SJSA1 (cell line): ENCODE measurements at regions not wholly inside any gene's neighbourhood (a gene's known extent, or its start where the extent isn't known, plus 50 kb on each side); places are given as distances from the start of the nearest gene placed in this dataset.

Experiments
- DNase-seq, 2 experiments: peaks; one replicate each; pipeline ENCODE4 v3.0.0-alpha.2; 2015 to 2020; ENCODE audit warnings: low spot score in 2 of 2, low read depth in 1 of 2
- H3K27ac ChIP-seq: fragments of 250-450 bp; sonication (Bioruptor Pico); 2 replicates; pipeline ENCODE4 v1.5.1; 2020; ENCODE audit warnings: mild to moderate bottlenecking, moderate library complexity
- H3K27me3 ChIP-seq: fragments of 250-450 bp; sonication (Bioruptor Pico); replicated peaks from 2 replicates; pipeline ENCODE4 v1.5.1; 2020; ENCODE audit warnings: mild to moderate bottlenecking, moderate library complexity
- H3K36me3 ChIP-seq: fragments of 250-450 bp; sonication (Bioruptor Pico); 2 replicates; pipeline ENCODE4 v1.5.1; 2020; ENCODE audit warnings: mild to moderate bottlenecking
- H3K4me1 ChIP-seq: fragments of 250-450 bp; sonication (Bioruptor Pico); replicated peaks from 2 replicates; pipeline ENCODE4 v1.6.1; 2021; ENCODE audit warnings: mild to moderate bottlenecking
- H3K4me3 ChIP-seq: fragments of 250-450 bp; sonication (Bioruptor Pico); 2 replicates; pipeline ENCODE4 v1.5.1; 2020; ENCODE audit warnings: mild to moderate bottlenecking
- H3K9me3 ChIP-seq: fragments of 250-450 bp; sonication (Bioruptor Pico); replicated peaks from 2 replicates; pipeline ENCODE4 v1.5.1; 2020; ENCODE audit warnings: mild to moderate bottlenecking

GRCh38 chr13:63435667-63436324 is 2020.1 kb upstream of the PCDH20 start:
- no peaks in the 10 kb centered on the region for H3K9me3 ChIP-seq
- H3K27ac ChIP-seq: no peak overlapping the region
- no peak overlapping the region for H3K4me3 ChIP-seq
- H3K27me3 ChIP-seq: no peaks in the 10 kb centered on the region
- DNase-seq: no peak
- H3K4me1 ChIP-seq: no peaks in the 10 kb centered on the region
- no peaks in the 10 kb centered on the region for H3K36me3 ChIP-seq

GRCh38 chr13:63433546-63434150 is 2018.0 kb upstream of the PCDH20 start:
- no peaks in the 10 kb centered on the region for H3K36me3 ChIP-seq
- no peak overlapping the region for H3K4me3 ChIP-seq
- no peak for DNase-seq
- H3K27me3 ChIP-seq: no peaks in the 10 kb centered on the region
- no peaks in the 10 kb centered on the region for H3K4me1 ChIP-seq
- H3K9me3 ChIP-seq: no peaks in the 10 kb centered on the region
- H3K27ac ChIP-seq: no peak overlapping the region

GRCh38 chr13:63427170-63427569 is 2011.5 kb upstream of the PCDH20 start:
- H3K27me3 ChIP-seq: no peaks in the 10 kb centered on the region
- H3K27ac ChIP-seq: no peak overlapping the region
- H3K9me3 ChIP-seq: no peaks in the 10 kb centered on the region
- no peak overlapping the region for H3K4me3 ChIP-seq
- H3K4me1 ChIP-seq: no peaks in the 10 kb centered on the region
- H3K36me3 ChIP-seq: no peaks in the 10 kb centered on the region
- no peak for DNase-seq

- DNase-seq: no peak
- no peaks in the 10 kb centered on the region for H3K27me3 ChIP-seq
- no peak overlapping the region for H3K4me3 ChIP-seq
- H3K4me1 ChIP-seq: no peaks in the 10 kb centered on the region
- no peak overlapping the region for H3K27ac ChIP-seq
- H3K36me3 ChIP-seq: no peaks in the 10 kb centered on the region
- H3K9me3 ChIP-seq: no peaks in the 10 kb centered on the region
Measured at GRCh38 chr13:63425131-63425530, 2009.5 kb upstream of the PCDH20 start.

GRCh38 chr13:63421123-63421522 is 2005.5 kb upstream of the PCDH20 start:
- Histone ChIP-seq H3K9me3 (no peaks in the 10 kb centered on the region), H3K4me1 (no peaks in the 10 kb centered on the region), H3K36me3 (no peaks in the 10 kb centered on the region), H3K27ac (no peak overlapping the region), H3K27me3 (no peaks in the 10 kb centered on the region), H3K4me3 (no peak overlapping the region)
- no peak for DNase-seq

GRCh38 chr13:63420685-63421084 is 2005.0 kb upstream of the PCDH20 start:
- Histone ChIP-seq H3K4me1 (no peaks in the 10 kb centered on the region), H3K9me3 (no peaks in the 10 kb centered on the region), H3K27me3 (no peaks in the 10 kb centered on the region), H3K36me3 (no peaks in the 10 kb centered on the region), H3K4me3 (no peak overlapping the region), H3K27ac (no peak overlapping the region)
- DNase-seq: no peak

GRCh38 chr13:63414247-63414646 is 1998.6 kb upstream of the PCDH20 start:
- no peaks in the 10 kb centered on the region for H3K4me1 ChIP-seq
- H3K27ac ChIP-seq: no peak overlapping the region
- no peaks in the 10 kb centered on the region for H3K27me3 ChIP-seq
- no peak overlapping the region for H3K4me3 ChIP-seq
- no peaks in the 10 kb centered on the region for H3K36me3 ChIP-seq
- DNase-seq: no peak
- no peaks in the 10 kb centered on the region for H3K9me3 ChIP-seq

GRCh38 chr13:63409791-63410351 is 1994.2 kb upstream of the PCDH20 start:
- Histone ChIP-seq H3K36me3 (no peaks in the 10 kb centered on the region), H3K4me3 (no peak overlapping the region), H3K4me1 (no peaks in the 10 kb centered on the region), H3K27ac (no peak overlapping the region), H3K27me3 (no peaks in the 10 kb centered on the region), H3K9me3 (no peaks in the 10 kb centered on the region; the same call in 1 of the 2 replicates)
- DNase-seq: no peak

- Histone ChIP-seq H3K27me3 (no peaks in the 10 kb centered on the region), H3K4me1 (no peaks in the 10 kb centered on the region), H3K9me3 (no peaks in the 10 kb centered on the region; the same call in 1 of the 2 replicates), H3K36me3 (no peaks in the 10 kb centered on the region), H3K4me3 (no peak overlapping the region), H3K27ac (no peak overlapping the region)
- DNase-seq: no peak
Measured at GRCh38 chr13:63408331-63409189, 1992.9 kb upstream of the PCDH20 start.

GRCh38 chr13:63403733-63404132 is 1988.1 kb upstream of the PCDH20 start:
- H3K9me3 ChIP-seq: no peaks in the 10 kb centered on the region; the same call in 1 of the 2 replicates
- H3K36me3 ChIP-seq: no peaks in the 10 kb centered on the region
- no peaks in the 10 kb centered on the region for H3K4me1 ChIP-seq
- no peaks in the 10 kb centered on the region for H3K27me3 ChIP-seq
- no peak overlapping the region for H3K4me3 ChIP-seq
- no peak overlapping the region for H3K27ac ChIP-seq
- no peak for DNase-seq

GRCh38 chr13:63396746-63397145 is 1981.1 kb upstream of the PCDH20 start:
- Histone ChIP-seq H3K9me3 (no peaks in the 10 kb centered on the region), H3K27me3 (no peaks in the 10 kb centered on the region), H3K27ac (no peak overlapping the region), H3K4me3 (no peak overlapping the region), H3K4me1 (no peaks in the 10 kb centered on the region), H3K36me3 (no peaks in the 10 kb centered on the region)
- no peak for DNase-seq

GRCh38 chr13:63393112-63393511 is 1977.5 kb upstream of the PCDH20 start:
- no peak for DNase-seq
- Histone ChIP-seq H3K9me3 (no peaks in the 10 kb centered on the region), H3K27ac (no peak overlapping the region), H3K36me3 (no peaks in the 10 kb centered on the region), H3K4me3 (no peak overlapping the region), H3K4me1 (no peaks in the 10 kb centered on the region), H3K27me3 (no peaks in the 10 kb centered on the region)

GRCh38 chr13:63389756-63390155 is 1974.1 kb upstream of the PCDH20 start:
- no peak overlapping the region for H3K4me3 ChIP-seq
- H3K27ac ChIP-seq: no peak overlapping the region
- no peaks in the 10 kb centered on the region for H3K4me1 ChIP-seq
- H3K36me3 ChIP-seq: no peaks in the 10 kb centered on the region
- no peaks in the 10 kb centered on the region for H3K9me3 ChIP-seq
- H3K27me3 ChIP-seq: no peaks in the 10 kb centered on the region
- no peak for DNase-seq
